ENCODE measurements at regions not wholly inside any gene's neighbourhood (a gene's known extent, or its start where the extent isn't known, plus 50 kb on each side); places are given as distances from the start of the nearest gene placed in this dataset.

DNA sequence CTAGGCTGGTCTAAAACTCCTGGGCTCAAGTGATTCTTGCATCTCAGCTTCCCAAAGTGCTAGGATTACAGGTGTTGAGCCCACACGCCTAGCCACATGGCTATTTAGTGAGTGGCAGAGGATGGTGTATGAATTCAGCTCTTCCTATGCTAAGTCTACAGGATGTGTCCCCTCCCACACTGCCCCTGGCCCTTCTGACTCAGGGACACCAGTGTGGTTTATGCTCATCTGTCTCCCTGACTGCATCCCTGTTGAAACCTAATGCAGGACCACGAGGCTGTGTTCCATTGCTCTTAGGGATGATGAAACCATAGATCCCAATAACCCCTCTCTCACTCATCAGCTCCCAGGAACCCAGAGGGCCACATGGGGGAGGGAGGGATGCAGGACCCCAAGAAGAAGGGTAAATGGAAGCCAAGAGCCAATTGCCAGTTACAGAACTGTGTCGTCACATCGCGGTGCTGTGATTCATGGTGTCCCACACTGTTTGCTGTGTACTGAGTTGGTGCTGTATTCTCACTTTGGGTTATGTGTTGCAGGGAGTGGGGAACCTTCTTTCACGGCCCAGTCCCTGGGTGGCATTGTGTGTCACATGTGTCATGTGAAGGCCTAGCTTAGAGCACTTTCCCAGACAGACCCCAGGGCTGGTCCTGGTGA, 102.9 kb upstream of the HAAO start (continued):
- no peak for TF ChIP-seq CTCF (conservative IDR thresholded peaks at IDR 0.05; ENCODE audit: low read depth in 2 of 2)
- TF ChIP-seq ETS1 (IDR thresholded peaks at IDR 0.05), result no peak
- TF ChIP-seq ZNF331 (CRISPR knock-in tag; IDR thresholded peaks at IDR 0.05; ENCODE audit: low read depth), result no peak
- no peak for TF ChIP-seq POLR2AphosphoS5 (IDR thresholded peaks at IDR 0.05; ENCODE audit: low read depth)
- no peak for TF ChIP-seq EZH2phosphoT487 (IDR thresholded peaks at IDR 0.05; ENCODE audit: unreplicated experiment)
- TF ChIP-seq, protein P1, sequence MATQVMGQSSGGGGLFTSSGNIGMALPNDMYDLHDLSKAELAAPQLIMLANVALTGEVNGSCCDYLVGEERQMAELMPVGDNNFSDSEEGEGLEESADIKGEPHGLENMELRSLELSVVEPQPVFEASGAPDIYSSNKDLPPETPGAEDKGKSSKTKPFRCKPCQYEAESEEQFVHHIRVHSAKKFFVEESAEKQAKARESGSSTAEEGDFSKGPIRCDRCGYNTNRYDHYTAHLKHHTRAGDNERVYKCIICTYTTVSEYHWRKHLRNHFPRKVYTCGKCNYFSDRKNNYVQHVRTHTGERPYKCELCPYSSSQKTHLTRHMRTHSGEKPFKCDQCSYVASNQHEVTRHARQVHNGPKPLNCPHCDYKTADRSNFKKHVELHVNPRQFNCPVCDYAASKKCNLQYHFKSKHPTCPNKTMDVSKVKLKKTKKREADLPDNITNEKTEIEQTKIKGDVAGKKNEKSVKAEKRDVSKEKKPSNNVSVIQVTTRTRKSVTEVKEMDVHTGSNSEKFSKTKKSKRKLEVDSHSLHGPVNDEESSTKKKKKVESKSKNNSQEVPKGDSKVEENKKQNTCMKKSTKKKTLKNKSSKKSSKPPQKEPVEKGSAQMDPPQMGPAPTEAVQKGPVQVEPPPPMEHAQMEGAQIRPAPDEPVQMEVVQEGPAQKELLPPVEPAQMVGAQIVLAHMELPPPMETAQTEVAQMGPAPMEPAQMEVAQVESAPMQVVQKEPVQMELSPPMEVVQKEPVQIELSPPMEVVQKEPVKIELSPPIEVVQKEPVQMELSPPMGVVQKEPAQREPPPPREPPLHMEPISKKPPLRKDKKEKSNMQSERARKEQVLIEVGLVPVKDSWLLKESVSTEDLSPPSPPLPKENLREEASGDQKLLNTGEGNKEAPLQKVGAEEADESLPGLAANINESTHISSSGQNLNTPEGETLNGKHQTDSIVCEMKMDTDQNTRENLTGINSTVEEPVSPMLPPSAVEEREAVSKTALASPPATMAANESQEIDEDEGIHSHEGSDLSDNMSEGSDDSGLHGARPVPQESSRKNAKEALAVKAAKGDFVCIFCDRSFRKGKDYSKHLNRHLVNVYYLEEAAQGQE (IDR thresholded peaks at IDR 0.05; ENCODE audit: unreplicated experiment), result no peak
- no peak for TF ChIP-seq CREB1 (CRISPR knock-in tag; IDR thresholded peaks at IDR 0.05; ENCODE audit: low read depth)

- H3K27me3 ChIP-seq (ENCODE audit: insufficient read depth), result no peaks in the 10 kb centered on the region
- Mint-ChIP-seq H3K4me3 (no peak overlapping the region), H3K9me3 (peaks cover 18% of the 10 kb centered on the region), H3K27me3 (ENCODE audit: insufficient read depth, low read depth, poor library complexity) (peaks cover 7% of the 10 kb centered on the region), H3K4me1 (peaks cover 5% of the 10 kb centered on the region; the same call in 2 of the 3 replicates), H3K27ac (no peak overlapping the region), H3K36me3 (ENCODE audit: low read depth) (peaks cover 16% of the 10 kb centered on the region)
- DNase-seq (ENCODE audit: low spot score) (no peak), ATAC-seq (no peak)
- H4K20me1 ChIP-seq (replicated peaks; ENCODE audit: insufficient read depth), result no peaks in the 10 kb centered on the region
- no peak overlapping the region for H3K27ac ChIP-seq (ENCODE audit: low read depth)
- no peak overlapping the region for H2AFZ ChIP-seq
- H3K36me3 ChIP-seq (ENCODE audit: insufficient read depth), result no peaks in the 10 kb centered on the region
- H3F3A ChIP-seq (replicated peaks; ENCODE audit: low read depth), result no peaks in the 10 kb centered on the region
- TF ChIP-seq ZNF114 (CRISPR knock-in tag; IDR thresholded peaks at IDR 0.05) (no peak), STAT1 (IDR thresholded peaks at IDR 0.05; ENCODE audit: unreplicated experiment) (no peak), NANOG (IDR thresholded peaks at IDR 0.05; ENCODE audit: borderline replicate concordance) (no peak)
- TF ChIP-seq, protein P2, sequence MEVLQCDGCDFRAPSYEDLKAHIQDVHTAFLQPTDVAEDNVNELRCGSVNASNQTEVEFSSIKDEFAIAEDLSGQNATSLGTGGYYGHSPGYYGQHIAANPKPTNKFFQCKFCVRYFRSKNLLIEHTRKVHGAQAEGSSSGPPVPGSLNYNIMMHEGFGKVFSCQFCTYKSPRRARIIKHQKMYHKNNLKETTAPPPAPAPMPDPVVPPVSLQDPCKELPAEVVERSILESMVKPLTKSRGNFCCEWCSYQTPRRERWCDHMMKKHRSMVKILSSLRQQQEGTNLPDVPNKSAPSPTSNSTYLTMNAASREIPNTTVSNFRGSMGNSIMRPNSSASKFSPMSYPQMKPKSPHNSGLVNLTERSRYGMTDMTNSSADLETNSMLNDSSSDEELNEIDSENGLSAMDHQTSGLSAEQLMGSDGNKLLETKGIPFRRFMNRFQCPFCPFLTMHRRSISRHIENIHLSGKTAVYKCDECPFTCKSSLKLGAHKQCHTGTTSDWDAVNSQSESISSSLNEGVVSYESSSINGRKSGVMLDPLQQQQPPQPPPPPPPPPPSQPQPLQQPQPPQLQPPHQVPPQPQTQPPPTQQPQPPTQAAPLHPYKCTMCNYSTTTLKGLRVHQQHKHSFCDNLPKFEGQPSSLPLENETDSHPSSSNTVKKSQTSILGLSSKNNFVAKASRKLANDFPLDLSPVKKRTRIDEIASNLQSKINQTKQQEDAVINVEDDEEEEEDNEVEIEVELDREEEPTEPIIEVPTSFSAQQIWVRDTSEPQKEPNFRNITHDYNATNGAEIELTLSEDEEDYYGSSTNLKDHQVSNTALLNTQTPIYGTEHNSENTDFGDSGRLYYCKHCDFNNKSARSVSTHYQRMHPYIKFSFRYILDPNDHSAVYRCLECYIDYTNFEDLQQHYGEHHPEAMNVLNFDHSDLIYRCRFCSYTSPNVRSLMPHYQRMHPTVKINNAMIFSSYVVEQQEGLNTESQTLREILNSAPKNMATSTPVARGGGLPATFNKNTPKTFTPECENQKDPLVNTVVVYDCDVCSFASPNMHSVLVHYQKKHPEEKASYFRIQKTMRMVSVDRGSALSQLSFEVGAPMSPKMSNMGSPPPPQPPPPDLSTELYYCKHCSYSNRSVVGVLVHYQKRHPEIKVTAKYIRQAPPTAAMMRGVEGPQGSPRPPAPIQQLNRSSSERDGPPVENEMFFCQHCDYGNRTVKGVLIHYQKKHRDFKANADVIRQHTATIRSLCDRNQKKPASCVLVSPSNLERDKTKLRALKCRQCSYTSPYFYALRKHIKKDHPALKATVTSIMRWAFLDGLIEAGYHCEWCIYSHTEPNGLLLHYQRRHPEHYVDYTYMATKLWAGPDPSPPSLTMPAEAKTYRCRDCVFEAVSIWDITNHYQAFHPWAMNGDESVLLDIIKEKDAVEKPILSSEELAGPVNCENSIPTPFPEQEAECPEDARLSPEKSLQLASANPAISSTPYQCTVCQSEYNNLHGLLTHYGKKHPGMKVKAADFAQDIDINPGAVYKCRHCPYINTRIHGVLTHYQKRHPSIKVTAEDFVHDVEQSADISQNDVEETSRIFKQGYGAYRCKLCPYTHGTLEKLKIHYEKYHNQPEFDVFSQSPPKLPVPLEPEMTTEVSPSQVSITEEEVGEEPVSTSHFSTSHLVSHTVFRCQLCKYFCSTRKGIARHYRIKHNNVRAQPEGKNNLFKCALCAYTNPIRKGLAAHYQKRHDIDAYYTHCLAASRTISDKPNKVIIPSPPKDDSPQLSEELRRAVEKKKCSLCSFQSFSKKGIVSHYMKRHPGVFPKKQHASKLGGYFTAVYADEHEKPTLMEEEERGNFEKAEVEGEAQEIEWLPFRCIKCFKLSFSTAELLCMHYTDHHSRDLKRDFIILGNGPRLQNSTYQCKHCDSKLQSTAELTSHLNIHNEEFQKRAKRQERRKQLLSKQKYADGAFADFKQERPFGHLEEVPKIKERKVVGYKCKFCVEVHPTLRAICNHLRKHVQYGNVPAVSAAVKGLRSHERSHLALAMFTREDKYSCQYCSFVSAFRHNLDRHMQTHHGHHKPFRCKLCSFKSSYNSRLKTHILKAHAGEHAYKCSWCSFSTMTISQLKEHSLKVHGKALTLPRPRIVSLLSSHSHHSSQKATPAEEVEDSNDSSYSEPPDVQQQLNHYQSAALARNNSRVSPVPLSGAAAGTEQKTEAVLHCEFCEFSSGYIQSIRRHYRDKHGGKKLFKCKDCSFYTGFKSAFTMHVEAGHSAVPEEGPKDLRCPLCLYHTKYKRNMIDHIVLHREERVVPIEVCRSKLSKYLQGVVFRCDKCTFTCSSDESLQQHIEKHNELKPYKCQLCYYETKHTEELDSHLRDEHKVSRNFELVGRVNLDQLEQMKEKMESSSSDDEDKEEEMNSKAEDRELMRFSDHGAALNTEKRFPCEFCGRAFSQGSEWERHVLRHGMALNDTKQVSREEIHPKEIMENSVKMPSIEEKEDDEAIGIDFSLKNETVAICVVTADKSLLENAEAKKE (CRISPR knock-in tag; IDR thresholded peaks at IDR 0.05), result no peak
- no peak overlapping the region for H3K4me2 ChIP-seq
- no peaks in the 10 kb centered on the region for H3K79me2 ChIP-seq (replicated peaks; ENCODE audit: insufficient read depth)
- no peaks in the 10 kb centered on the region for H3K9me2 ChIP-seq (ENCODE audit: insufficient read depth)
- no peaks in the 10 kb centered on the region for H3K4me1 ChIP-seq (ENCODE audit: insufficient read depth)
- no peak overlapping the region for H3K4me3 ChIP-seq
Observed at GRCh38 chr2:42893047-42893758, 100.8 kb upstream of the HAAO start.

All from GM23338 (cell line).